Thyroid gland (tissue), 4 donors: ENCODE measurements at regions not wholly inside any gene's neighbourhood (a gene's known extent, or its start where the extent isn't known, plus 50 kb on each side); places are given as distances from the start of the nearest gene placed in this dataset.

ENCODE experiments used
- DNase-seq, 2 donors: peaks; one replicate each; pipeline ENCODE4 v3.0.0-alpha.2; 2019
- H3K27ac ChIP-seq, 3 donors: fragments of 200-600 bp; sonication (generic); 1 replicate in 2 of 3; 2 replicates in 1 of 3; pipeline ENCODE4 v1.5.1; 2016 to 2019; ENCODE audit warnings: mild to moderate bottlenecking in 1 of 3, moderate library complexity in 1 of 3
- H3K27me3 ChIP-seq: fragments of 200-600 bp; sonication (generic); one replicate; pipeline ENCODE4 v1.5.1; 2019
- H3K36me3 ChIP-seq, 2 donors: fragments of 200-600 bp; sonication (generic); one replicate each; pipeline ENCODE4 v1.5.1; 2016 to 2019
- H3K4me1 ChIP-seq, 2 donors: fragments of 200-600 bp; sonication (generic); one replicate each; pipeline ENCODE4 v1.5.1; 2017 to 2019
- H3K4me3 ChIP-seq, 3 donors: fragments of 200-600 bp; sonication (generic); replicated peaks in 1 of 3; 1 replicate in 2 of 3; 2 replicates in 1 of 3; pipeline ENCODE4 v1.5.1; 2016; ENCODE audit warnings: mild to moderate bottlenecking in 1 of 3
- H3K9me3 ChIP-seq: fragments of 200-600 bp; sonication (generic); one replicate; pipeline ENCODE4 v1.5.1; 2017
- POLR2A ChIP-seq, 2 donors: fragments of 450-650 bp; IDR thresholded peaks; one replicate each; pipeline ENCODE4 v1.6.1; 2017; ENCODE audit warnings: antibody characterized with exemption in 2 of 2, mild to moderate bottlenecking in 2 of 2, moderate library complexity in 1 of 2
- WGBS, 2 donors: methylation state at CpG; one replicate each; pipeline ENCODE4 v1.1.5; 2017; 5-methylcytosine and 5-hydroxymethylcytosine counted together
- intact Hi-C: fragments of 100-400 bp; cut with DNase I; formaldehyde crosslinking; loops from one replicate; pipeline ENCODE4 v1.15.1; 2023
- TF ChIP-seq, protein P1 (sequence below), 6 experiments: fragments of 200-600 bp in 3 of 6; fragments of 450-650 bp in 3 of 6; sonication (generic) in 3 of 6; IDR thresholded peaks; one replicate each; pipeline ENCODE4 v1.5.1; 2016 to 2019; ENCODE audit warnings: antibody characterized with exemption in 6 of 6, mild to moderate bottlenecking in 2 of 6, inconsistent platforms in 1 of 6, moderate library complexity in 1 of 6

GRCh38 chr5:105807290-105807689 lies 1863.4 kb downstream of the EFNA5 start:
- H3K9me3 ChIP-seq, result no peaks in the 10 kb centered on the region
- intact Hi-C loops, result no loop called here
- H3K4me3 ChIP-seq, result no peak overlapping the region
- no peaks in the 10 kb centered on the region for H3K36me3 ChIP-seq
- TF ChIP-seq, protein P1, sequence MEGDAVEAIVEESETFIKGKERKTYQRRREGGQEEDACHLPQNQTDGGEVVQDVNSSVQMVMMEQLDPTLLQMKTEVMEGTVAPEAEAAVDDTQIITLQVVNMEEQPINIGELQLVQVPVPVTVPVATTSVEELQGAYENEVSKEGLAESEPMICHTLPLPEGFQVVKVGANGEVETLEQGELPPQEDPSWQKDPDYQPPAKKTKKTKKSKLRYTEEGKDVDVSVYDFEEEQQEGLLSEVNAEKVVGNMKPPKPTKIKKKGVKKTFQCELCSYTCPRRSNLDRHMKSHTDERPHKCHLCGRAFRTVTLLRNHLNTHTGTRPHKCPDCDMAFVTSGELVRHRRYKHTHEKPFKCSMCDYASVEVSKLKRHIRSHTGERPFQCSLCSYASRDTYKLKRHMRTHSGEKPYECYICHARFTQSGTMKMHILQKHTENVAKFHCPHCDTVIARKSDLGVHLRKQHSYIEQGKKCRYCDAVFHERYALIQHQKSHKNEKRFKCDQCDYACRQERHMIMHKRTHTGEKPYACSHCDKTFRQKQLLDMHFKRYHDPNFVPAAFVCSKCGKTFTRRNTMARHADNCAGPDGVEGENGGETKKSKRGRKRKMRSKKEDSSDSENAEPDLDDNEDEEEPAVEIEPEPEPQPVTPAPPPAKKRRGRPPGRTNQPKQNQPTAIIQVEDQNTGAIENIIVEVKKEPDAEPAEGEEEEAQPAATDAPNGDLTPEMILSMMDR (IDR thresholded peaks at IDR 0.05), result no peak
- no peak for TF ChIP-seq POLR2A (IDR thresholded peaks at IDR 0.05)
- no peak for DNase-seq
- no peaks in the 10 kb centered on the region for H3K27me3 ChIP-seq
- H3K27ac ChIP-seq, result no peak overlapping the region
- no peaks in the 10 kb centered on the region for H3K4me1 ChIP-seq
- 47 to 48% methylated on average over 1 of the region's 1 CpG for WGBS, 2 donors

DNA sequence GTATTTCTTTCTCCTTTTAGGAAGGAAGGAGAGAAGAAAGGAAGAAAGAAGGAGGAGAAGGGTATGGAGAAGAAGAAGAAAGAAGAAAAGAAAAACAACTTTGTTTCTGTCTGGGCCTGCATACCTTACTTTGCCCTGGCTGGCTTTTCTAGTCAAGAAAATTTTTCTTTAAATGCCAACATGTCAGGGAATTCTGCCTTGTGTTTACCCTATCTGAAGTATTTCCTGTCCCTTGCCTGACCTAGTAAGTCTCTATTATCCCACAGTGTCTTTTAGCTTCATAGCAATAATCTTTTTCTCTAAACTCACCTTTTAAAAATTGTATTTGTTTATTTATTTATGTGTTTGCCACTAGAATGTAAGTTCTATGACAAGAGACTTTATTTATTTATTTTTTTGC lies 1864.1 kb downstream of the EFNA5 start:
- Histone ChIP-seq H3K27me3 (no peaks in the 10 kb centered on the region), H3K27ac (no peak overlapping the region), H3K4me3 (no peak overlapping the region), H3K9me3 (no peaks in the 10 kb centered on the region), H3K4me1 (no peaks in the 10 kb centered on the region), H3K36me3 (no peaks in the 10 kb centered on the region)
- TF ChIP-seq, protein P1 (IDR thresholded peaks at IDR 0.05), result no peak
- TF ChIP-seq POLR2A (IDR thresholded peaks at IDR 0.05), result no peak
- intact Hi-C loops, result no loop called here
- no peak for DNase-seq

DNA sequence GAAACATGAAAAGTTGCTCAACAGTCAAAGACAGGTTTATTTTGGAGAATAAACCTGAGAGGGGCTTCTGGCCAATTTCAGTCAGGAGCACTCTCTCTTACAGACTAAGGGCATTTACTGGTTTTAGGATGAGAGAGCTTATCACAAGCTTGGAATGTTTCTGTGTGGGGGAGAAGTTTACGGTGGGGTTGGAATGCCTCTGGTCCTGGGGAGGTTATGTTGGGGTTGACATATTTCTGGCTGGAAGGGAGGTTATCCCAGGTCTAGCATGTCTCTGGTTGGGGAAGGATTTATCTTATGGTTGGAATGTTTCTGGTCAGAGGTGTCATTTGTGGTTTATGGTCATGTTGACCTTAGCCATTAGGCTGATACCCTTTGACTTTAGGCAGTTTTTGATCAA lies 1867.3 kb downstream of the EFNA5 start:
- intact Hi-C loops, result no loop called here
- no peak for TF ChIP-seq POLR2A (IDR thresholded peaks at IDR 0.05)
- TF ChIP-seq, protein P1 (IDR thresholded peaks at IDR 0.05), result no peak
- H3K27ac ChIP-seq, result no peak overlapping the region
- no peaks in the 10 kb centered on the region for H3K9me3 ChIP-seq
- DNase-seq, result no peak
- no peaks in the 10 kb centered on the region for H3K27me3 ChIP-seq
- H3K4me3 ChIP-seq, result no peak overlapping the region
- no peaks in the 10 kb centered on the region for H3K4me1 ChIP-seq
- H3K36me3 ChIP-seq, result no peaks in the 10 kb centered on the region
- 94 to 100% methylated on average over 1 of the region's 1 CpG for WGBS, 2 donors

DNA sequence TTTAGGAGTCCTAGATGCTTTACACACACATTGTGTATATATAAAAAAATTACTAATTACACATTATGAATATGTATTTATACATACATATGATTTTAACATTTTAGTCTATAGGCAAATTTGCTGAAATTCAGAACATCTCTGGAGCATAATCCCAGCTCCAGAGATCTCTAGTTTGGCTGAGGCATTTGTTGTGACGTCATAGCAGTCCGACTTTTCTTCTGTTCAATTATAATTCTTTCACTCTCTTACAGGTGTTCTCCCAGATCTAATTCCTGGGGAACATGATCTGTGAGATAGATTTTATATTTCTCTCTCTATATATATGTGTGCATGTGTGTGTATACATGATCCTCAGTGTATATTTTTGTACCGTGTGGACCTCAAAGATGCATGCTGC lies 1876.2 kb downstream of the EFNA5 start:
- Histone ChIP-seq H3K4me3 (no peak overlapping the region), H3K36me3 (no peaks in the 10 kb centered on the region), H3K4me1 (no peaks in the 10 kb centered on the region), H3K27ac (no peak overlapping the region), H3K27me3 (no peaks in the 10 kb centered on the region), H3K9me3 (no peaks in the 10 kb centered on the region)
- DNase-seq, result no peak
- WGBS, 2 donors, result 90 to 95% methylated on average over 3 of the region's 3 CpGs
- intact Hi-C loops, result no loop called here
- TF ChIP-seq, protein P1 (IDR thresholded peaks at IDR 0.05), result no peak
- no peak for TF ChIP-seq POLR2A (IDR thresholded peaks at IDR 0.05)

DNA sequence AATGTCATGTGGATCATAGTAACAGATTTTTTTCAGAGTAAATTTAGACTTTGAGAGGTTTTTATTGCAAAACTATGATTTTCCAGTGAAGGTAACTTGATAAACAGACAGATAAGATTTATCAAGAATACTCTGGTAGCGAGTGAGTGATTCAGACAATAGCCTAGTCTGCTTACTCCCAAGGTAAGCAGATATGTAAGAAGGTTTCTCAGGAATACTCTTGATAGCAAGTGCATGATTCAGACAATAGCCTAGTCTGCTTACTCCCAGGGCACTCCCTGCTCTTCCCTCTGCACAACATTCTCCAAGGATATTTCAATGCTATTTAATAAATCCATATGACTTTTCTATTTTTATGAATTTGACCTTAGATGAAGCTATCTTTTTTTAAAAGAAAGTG lies 1881.5 kb downstream of the EFNA5 start:
- intact Hi-C loops, result no loop called here
- Histone ChIP-seq H3K9me3 (no peaks in the 10 kb centered on the region), H3K27me3 (no peaks in the 10 kb centered on the region), H3K4me3 (no peak overlapping the region), H3K4me1 (no peaks in the 10 kb centered on the region), H3K36me3 (no peaks in the 10 kb centered on the region), H3K27ac (no peak overlapping the region)
- TF ChIP-seq, protein P1 (IDR thresholded peaks at IDR 0.05), result no peak
- DNase-seq, result no peak
- WGBS, 2 donors, result 88 to 90% methylated on average over 1 of the region's 1 CpG
